ENCODE measurements at regions not wholly inside any gene's neighbourhood (a gene's known extent, or its start where the extent isn't known, plus 50 kb on each side); places are given as distances from the start of the nearest gene placed in this dataset.
"Not testable (repeated sequence)": the region's sequence is repeated elsewhere in the genome, so short reads cannot be mapped to it uniquely, and the experiment has no call there.

- no peak for DNase-seq (ENCODE audit: low read depth)
Observed at GRCh38 chr20:1810926-1811620, 84.1 kb upstream of the SIRPA start.

- no peak for DNase-seq (ENCODE audit: low read depth)
Observed at GRCh38 chr20:1810572-1810925, 84.7 kb upstream of the SIRPA start.

- DNase-seq (ENCODE audit: low read depth), result no peak
Observed at GRCh38 chr20:1809611-1810510, 85.3 kb upstream of the SIRPA start.

GRCh38 chr20:1809131-1809572 is 86.1 kb upstream of the SIRPA start:
- peak; percentile 81 for DNase-seq (ENCODE audit: low read depth)

GRCh38 chr20:1808101-1808500 is 87.1 kb upstream of the SIRPA start:
- no peak for DNase-seq (ENCODE audit: low read depth)

- no peak for DNase-seq (ENCODE audit: low read depth)
Observed at GRCh38 chr20:1807394-1807793, 87.8 kb upstream of the SIRPA start.

GRCh38 chr20:1806456-1806855 is 88.8 kb upstream of the SIRPA start:
- no peak for DNase-seq (ENCODE audit: low read depth)

- no peak for DNase-seq (ENCODE audit: low read depth)
Observed at GRCh38 chr20:1805816-1806215, 89.4 kb upstream of the SIRPA start.

GRCh38 chr20:1805161-1805581 is 90.0 kb upstream of the SIRPA start:
- no peak for DNase-seq (ENCODE audit: low read depth)

- DNase-seq (ENCODE audit: low read depth), result no peak
Observed at GRCh38 chr20:1804554-1804956, 90.7 kb upstream of the SIRPA start.

GRCh38 chr20:1803932-1804501 is 91.2 kb upstream of the SIRPA start:
- DNase-seq (ENCODE audit: low read depth), result no peak

GRCh38 chr20:1803061-1803931 is 91.9 kb upstream of the SIRPA start:
- DNase-seq (ENCODE audit: low read depth), result no peak

GRCh38 chr20:1802385-1803060 is 92.7 kb upstream of the SIRPA start:
- DNase-seq (ENCODE audit: low read depth), result no peak

GRCh38 chr20:1801929-1802306 is 93.3 kb upstream of the SIRPA start:
- DNase-seq (ENCODE audit: low read depth), result no peak

GRCh38 chr20:1801225-1801928 is 93.8 kb upstream of the SIRPA start:
- no peak for DNase-seq (ENCODE audit: low read depth)

GRCh38 chr20:1800777-1801176 is 94.4 kb upstream of the SIRPA start:
- DNase-seq (ENCODE audit: low read depth), result no peak

GRCh38 chr20:1800180-1800579 is 95.0 kb upstream of the SIRPA start:
- no peak for DNase-seq (ENCODE audit: low read depth)

- not testable (repeated sequence) for DNase-seq (ENCODE audit: low read depth)
Observed at GRCh38 chr20:1799746-1800145, 95.5 kb upstream of the SIRPA start.

GRCh38 chr20:1798982-1799381 is 96.2 kb upstream of the SIRPA start:
- no peak for DNase-seq (ENCODE audit: low read depth)

- no peak for DNase-seq (ENCODE audit: low read depth)
Observed at GRCh38 chr20:1793821-1794220, 101.4 kb upstream of the SIRPA start.

- DNase-seq (ENCODE audit: low read depth), result no peak
Observed at GRCh38 chr20:1792274-1792673, 102.9 kb upstream of the SIRPA start.
